ENCODE measurements at regions not wholly inside any gene's neighbourhood (a gene's known extent, or its start where the extent isn't known, plus 50 kb on each side); places are given as distances from the start of the nearest gene placed in this dataset.

DNA sequence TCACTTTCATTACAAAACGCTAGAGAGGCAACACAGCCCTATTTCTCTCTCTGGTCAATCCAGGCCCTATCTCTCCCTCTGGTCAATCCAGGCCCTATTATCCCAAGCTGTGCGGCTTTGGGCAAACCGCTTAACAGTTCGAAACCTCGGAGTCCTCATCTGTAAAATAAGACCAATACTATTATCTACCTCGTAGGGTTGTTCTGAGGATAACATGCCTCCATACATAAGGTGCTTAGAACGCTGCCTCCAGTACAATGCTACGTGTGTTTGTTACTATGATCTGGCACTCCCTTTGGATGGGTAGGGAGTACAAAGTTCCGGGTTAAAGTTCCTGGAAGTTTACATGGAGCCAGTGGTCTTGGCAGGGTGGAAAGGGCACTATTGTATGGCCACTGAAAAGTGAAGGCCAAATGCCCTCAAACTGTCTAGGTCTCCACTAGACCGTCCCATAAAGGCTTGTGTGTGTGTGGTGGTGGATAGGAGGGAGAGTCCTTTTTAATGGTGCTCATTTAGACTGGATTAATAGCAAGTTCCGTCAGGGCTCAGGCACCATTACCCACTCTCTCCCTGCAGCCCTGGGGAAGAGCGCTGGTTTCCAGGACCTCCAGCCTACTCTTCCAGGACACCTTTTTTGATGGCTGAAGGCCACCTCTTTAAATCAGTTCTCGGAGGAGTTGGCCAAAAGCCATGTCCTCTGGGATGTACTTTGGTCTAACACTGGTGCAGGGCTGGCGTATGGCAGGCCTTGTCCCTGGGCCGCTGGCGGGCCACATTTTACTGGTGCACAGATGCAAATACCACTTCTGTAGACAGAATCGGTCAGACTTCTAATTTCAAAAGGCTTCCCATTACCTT lies 75.6 kb upstream of the BCOR start:
- DNase-seq (ENCODE audit: low spot score) (no peak), ATAC-seq (ENCODE audit: low FRiP score) (no peak)
- TF ChIP-seq, protein P1, sequence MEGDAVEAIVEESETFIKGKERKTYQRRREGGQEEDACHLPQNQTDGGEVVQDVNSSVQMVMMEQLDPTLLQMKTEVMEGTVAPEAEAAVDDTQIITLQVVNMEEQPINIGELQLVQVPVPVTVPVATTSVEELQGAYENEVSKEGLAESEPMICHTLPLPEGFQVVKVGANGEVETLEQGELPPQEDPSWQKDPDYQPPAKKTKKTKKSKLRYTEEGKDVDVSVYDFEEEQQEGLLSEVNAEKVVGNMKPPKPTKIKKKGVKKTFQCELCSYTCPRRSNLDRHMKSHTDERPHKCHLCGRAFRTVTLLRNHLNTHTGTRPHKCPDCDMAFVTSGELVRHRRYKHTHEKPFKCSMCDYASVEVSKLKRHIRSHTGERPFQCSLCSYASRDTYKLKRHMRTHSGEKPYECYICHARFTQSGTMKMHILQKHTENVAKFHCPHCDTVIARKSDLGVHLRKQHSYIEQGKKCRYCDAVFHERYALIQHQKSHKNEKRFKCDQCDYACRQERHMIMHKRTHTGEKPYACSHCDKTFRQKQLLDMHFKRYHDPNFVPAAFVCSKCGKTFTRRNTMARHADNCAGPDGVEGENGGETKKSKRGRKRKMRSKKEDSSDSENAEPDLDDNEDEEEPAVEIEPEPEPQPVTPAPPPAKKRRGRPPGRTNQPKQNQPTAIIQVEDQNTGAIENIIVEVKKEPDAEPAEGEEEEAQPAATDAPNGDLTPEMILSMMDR (IDR thresholded peaks at IDR 0.05): no peak

DNA sequence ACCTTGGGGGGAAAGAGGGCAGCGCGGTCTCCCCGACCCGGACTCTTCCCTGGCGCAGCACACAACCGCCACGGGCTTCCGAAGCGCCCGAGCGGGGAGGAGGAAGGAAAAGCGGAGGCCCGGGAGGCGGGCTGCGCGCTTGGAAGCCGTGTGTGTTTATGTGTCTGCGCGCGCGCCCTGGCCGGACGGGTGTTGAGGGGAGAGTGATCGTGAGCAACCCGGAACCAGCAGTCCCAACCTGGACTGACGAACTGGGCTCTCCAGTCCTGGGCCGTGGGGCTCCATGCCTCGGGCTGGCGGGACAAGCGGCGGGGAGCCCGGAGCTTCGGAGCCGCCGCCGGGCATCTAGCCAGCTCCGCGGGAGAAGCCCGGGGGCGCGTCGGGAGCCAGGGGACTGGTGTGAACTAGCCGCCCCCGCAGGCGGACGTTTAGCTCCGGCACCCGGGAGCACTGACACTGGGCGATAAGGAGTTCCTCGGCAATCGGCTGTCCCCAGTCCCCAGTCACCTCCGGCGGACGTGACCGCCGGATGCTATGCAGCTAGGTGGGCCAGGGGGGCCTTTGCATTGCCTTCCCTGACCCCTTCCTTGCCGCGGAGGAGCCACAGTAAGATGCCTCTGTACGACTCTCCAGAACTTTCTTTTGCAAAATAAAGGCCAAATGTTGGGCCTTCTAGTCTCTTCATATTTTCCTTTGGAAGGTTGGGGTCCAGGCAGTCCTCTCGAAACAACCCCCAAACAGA lies 74.8 kb upstream of the BCOR start:
- TF ChIP-seq, protein P1 (IDR thresholded peaks at IDR 0.05): no peak
- no peak for ATAC-seq (ENCODE audit: low FRiP score)
- DNase-seq (ENCODE audit: low spot score): no peak

DNA sequence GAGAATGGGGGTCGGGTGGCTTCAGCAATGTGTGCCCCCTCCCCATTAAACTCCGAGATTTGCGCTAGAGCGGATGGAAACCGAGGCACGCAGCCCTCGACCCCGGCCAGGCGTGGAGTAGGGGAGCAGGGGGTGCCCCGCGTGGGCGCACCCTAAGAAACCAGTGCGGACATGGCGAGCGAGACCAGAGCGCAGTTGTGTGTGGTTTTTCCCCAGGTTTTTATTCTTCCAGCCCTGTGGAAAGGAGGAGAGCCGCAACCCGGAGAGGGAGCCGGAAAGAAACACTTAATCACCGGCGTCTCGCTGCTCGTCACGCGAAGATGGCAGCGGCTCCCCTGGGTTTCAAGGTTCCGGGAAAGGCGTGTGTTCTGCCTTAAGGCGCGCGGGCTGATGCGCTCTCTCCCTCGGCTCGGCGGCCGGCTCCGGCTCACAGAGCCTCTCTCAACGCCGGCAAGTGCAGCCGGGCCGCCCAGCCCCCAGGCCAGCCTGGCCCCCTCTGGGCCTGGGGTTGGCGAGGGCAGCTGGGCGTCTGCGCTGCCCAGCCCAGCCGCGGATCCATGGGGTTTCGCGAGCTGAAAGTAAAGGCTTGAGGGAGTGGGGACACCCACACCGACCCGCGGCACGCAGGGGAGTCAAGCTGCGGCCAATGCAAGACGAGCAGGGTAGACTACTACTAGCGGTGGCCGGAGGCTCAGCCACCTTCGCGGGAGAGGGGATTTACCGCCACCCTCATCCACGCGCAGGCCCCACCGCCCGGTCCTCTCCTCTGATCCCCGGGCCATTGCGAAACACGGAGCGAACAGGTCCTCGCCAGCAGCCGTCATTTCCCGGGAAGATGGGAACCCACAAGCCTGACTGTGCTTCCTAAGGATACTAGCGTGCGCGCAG lies 74.0 kb upstream of the BCOR start:
- DNase-seq (ENCODE audit: low spot score) (no peak), ATAC-seq (ENCODE audit: low FRiP score) (peak; percentile 8)
- TF ChIP-seq, protein P1 (IDR thresholded peaks at IDR 0.05): no peak

DNA sequence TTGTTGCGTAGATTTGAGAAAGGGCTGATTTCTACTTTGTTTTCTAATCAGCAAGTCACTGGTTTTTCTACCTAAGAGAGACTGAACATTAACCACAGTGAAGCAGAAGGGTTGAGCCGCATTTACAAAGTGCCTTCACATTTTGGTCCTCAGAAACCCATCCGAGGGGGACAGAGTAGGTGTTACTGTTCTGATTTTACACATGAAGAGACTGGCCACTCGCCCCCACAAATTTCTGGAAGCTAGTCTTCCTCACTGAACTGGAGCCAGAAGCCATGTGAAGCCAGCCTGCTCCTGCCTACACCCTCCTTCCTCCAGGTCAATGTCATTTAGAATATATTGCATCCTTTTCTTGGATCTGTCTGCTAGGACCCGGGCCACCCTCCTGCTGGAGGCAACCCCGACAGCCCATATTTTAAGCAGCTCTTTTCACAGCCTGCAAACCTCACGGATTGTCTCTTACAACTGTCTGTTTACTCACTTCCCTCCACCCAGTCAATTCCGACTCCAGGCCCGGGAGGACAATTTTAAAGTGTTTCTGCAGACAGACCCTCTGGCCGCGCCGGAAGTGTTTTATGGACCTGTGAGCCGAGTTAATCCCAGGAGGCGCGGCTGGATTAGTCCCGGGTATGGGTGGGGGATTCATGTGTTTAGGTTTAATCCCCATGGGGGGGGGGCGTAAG lies 73.2 kb upstream of the BCOR start:
- ATAC-seq (ENCODE audit: low FRiP score) (no peak), DNase-seq (ENCODE audit: low spot score) (no peak)
- TF ChIP-seq, protein P1 (IDR thresholded peaks at IDR 0.05): no peak

DNA sequence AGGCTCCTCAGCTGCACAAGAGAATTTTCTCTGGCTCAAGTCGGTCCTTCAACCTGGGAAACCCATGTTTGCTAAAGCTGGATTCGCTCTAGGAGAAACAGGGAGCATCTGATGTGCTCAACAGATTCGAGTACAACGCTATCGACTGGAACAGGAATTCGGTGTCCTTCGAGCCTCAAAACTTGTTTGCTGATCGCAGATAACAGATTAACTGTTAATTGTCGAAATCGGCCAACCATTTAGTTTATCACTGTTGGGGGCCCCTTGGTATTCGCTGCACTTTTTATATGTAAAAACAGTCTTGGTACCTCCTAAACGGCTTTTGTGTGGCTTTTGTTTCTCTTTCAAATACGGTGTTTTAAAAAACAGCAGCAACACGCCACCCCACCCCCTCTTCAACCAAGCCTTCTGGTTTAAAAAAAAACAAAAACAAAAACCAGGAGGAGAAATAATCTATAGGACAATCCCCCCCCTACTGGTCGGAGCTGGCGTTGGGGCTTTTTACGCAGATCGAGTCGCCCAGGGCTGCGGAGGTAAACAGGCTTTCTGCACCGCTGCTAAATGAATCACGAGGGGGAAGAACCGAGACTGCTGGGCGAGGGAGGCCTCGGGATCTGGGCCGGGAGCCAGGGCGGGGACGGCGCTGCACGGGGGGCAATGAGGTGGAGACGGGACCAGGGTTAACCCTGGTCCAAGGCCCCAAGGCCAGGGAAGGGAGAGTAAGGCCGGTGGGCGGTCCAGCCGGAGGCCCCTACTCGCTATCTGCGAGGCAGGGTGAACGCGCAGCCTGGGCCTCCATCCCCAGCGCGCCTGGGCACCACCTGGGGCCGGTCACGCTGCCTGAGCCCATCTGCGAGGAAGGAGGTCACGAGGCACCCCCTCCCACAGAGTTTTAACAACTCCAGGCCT lies 71.7 kb upstream of the BCOR start:
- TF ChIP-seq, protein P1 (IDR thresholded peaks at IDR 0.05): no peak
- DNase-seq (ENCODE audit: low spot score): no peak
- ATAC-seq (ENCODE audit: low FRiP score): no peak
